SIG-M5 treated with dmso at 0.1 percent for 504 hours (cell line): ENCODE measurements at regions not wholly inside any gene's neighbourhood (a gene's known extent, or its start where the extent isn't known, plus 50 kb on each side); places are given as distances from the start of the nearest gene placed in this dataset.

Experiments
- DNase-seq: peaks from one replicate; lab custom pipeline; 2025; ENCODE audit not compliant: unreplicated experiment; lab: John Stamatoyannopoulos, UW

- DNase-seq, result no peak
Measured at GRCh38 chr2:81550277-81550676, 1245.7 kb upstream of the LRRTM1 start.

GRCh38 chr2:81549646-81550045, 1245.1 kb upstream of the LRRTM1 start:
- no peak for DNase-seq

- no peak for DNase-seq
Measured at GRCh38 chr2:81545626-81546025, 1241.1 kb upstream of the LRRTM1 start.

- no peak for DNase-seq
Measured at GRCh38 chr2:81542119-81542518, 1237.6 kb upstream of the LRRTM1 start.

- no peak for DNase-seq
Measured at GRCh38 chr2:81529944-81530343, 1225.4 kb upstream of the LRRTM1 start.

DNA sequence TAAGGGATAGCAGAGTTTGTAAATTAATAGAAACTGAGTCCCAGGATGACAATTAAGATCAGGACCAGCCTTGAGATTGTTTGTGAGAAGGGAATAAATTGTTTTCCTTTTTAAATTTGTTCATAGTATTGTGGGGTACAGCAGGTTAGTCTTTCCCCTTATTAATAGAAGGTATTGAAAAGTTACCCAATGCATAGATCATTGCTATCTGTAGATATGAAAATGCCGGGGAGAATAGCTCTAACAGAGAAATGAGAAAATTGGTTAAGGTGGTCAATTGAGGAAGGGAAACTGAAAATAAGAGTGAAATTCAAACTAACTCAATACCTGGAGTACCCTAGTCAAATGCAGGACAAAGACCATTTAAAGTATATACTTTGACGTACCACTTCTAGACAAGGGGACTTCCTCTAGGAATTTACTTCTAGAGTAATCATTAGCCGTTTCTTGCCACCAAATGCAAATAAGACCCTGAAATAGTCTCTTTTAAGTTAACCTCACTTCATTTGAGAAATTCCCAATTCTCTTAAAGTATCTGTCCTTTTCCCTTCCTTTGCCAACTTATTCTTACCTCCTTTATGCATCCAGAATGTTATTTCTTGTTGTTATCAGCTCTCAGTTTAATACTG, 1224.4 kb upstream of the LRRTM1 start:
- DNase-seq, result no peak

GRCh38 chr2:81523344-81523743, 1218.8 kb upstream of the LRRTM1 start:
- no peak for DNase-seq

DNA sequence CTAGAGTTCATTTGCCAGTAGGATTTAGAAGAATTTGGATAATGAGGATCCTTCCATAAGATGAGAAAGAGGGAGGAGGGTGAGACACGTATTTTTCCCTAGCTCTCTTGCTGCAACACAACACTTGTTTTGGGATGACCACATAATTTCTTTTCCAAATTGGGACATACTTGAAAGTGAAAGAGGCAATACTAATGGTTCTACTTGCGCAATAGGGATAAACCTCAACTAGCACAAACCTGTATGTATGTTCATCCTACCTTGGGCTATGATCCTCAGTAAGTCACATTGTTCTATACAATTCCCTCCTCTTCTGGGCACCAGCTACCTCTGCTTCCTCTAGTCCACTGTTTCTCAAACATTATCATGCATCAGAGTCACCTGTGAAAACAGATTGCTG, 1208.8 kb upstream of the LRRTM1 start:
- DNase-seq, result no peak

GRCh38 chr2:81505586-81505985, 1201.0 kb upstream of the LRRTM1 start:
- no peak for DNase-seq

DNA sequence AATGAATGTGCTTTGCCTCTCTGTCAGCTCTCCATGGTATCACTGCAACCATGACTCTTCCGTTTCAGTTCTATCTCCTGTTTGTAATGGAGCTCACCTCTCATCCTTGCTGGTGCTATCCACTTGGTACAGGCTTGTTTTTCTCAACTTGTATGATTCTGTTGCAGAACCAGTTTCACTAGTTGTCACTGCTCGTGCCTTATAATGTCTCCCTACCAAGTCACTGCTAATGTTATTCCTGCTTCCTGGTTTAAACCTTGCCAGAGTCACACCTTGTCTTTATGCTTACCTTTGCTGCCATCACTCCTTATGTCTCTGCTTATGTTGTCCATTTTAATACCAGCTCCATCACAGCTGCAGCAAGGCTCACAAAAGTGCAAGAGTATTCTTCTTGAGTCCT, 1191.0 kb upstream of the LRRTM1 start:
- DNase-seq, result no peak

DNA sequence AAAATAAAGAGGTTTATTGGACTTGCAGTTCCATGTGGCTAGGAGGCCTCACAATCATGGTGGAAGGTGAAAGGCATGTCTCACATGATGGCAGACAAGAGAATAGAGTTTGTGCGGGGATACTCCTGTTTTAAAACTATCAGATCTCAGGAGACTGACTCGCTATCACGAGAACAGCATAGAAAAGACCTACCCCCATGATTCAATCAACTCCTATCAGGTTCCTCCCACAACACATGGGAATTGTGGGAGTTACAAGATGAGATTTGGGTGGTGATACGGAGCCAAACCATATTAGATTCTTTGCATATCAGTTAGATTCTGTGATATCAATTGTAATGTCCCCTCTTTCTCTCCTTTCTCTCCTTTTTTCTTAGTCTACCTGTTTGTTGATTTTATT, 1178.7 kb upstream of the LRRTM1 start:
- no peak for DNase-seq

- no peak for DNase-seq
Measured at GRCh38 chr2:81481994-81482368, 1177.4 kb upstream of the LRRTM1 start.

GRCh38 chr2:81481242-81481993, 1176.9 kb upstream of the LRRTM1 start:
- no peak for DNase-seq

GRCh38 chr2:81467096-81467495, 1162.5 kb upstream of the LRRTM1 start:
- no peak for DNase-seq

- no peak for DNase-seq
Measured at GRCh38 chr2:81462420-81462819, 1157.9 kb upstream of the LRRTM1 start.

DNA sequence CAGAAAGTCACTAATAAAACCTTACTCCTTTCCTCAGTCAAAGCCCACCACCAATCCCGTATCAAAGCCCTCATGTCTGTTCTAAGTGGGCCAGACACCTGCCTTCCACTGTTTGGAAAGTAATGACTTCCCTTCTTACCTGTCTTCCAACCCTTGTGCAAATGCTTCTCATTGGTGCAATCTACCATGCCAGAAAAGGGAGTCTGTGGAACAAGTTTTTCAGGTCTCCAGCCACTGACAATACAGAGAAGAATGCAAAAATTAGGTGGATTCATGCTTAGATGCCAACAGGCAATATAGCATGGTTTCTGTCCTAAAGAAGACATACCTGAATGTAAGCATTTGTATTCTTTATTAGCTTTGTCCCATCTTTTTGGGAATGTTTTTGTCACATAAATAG, 1140.6 kb upstream of the LRRTM1 start:
- no peak for DNase-seq

DNA sequence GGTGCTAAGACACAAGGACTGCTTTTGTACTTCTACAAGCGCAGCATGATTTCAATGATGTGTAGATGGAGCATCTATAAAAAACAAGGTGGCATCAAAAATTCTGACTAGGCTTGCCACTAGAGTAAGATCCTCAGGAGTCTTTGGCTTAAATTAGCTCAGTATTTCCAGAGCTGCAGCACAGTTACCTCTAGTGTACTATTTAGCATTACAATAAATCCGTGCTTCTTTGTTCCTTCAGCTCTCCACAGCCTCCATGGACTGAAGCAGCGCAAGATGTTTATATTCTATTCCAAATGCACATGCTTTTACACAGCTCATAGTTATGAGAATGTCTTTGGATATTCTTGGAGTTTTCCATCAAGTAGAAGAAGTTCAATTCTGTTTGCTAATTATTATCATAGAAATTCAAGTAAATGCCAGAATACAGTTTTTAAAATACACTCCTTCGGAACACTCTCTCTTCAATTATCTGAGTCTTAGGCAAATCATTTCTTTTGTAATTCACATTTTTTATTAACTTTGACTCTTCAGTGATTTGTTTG, 1133.0 kb upstream of the LRRTM1 start:
- DNase-seq, result no peak

DNA sequence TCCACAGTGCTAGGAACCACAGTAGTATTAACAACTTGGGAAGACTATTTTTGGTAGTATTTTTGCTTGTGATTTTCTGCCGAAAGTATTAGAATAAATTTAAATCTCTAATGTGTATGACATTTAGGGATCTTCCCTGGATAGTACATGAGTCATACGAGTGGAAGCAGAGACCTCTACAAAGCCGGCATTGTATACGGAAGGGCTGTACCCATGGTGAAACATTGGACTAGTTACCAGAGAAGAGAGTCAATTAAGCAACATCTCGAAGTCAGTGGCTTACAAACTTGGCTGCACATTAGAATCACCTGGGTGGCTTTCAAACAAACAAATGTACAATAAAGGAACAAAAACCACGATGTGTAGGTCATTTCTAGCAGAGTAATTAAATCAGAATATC, 1131.7 kb upstream of the LRRTM1 start:
- no peak for DNase-seq

DNA sequence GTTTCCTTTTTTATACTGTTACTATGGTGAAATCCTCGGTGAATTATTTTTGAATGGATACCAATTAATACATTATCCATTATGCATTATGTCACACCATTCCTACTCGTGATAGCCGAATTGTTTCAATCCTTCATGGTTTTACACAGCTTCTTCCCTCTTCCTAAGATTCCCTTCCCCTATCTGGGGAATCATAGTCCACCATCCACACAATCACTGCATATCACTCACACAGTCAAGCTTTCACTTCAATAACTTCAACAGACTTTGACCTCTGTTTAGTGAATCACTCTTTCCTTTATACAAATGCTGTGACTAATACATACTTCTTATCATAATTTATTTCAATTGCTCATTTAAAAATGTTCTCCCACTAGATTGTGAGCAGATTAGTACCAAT, 1108.1 kb upstream of the LRRTM1 start:
- no peak for DNase-seq

DNA sequence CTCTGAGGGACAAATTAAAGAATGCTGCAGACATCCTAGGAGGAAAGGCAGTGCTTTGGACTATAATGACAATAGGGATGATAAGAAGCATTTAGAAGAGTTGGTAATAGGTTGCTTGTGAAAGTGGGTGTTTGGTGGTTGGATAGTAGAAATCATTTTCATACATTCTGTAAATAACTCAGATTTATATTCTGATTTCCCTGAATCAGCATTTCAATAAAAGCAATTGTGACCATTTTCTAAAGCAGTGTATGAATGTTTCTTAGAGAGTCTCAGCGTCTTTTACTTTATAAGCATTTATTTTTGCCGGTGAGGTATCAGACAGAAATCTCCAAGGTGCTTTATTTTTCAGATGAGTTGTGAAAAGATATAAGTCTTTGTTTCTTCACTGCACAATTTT, 1099.0 kb upstream of the LRRTM1 start:
- no peak for DNase-seq

- no peak for DNase-seq
Measured at GRCh38 chr2:81396417-81397019, 1092.0 kb upstream of the LRRTM1 start.

GRCh38 chr2:81395746-81396145, 1091.2 kb upstream of the LRRTM1 start:
- DNase-seq, result no peak
